ENCODE measurements at regions not wholly inside any gene's neighbourhood (a gene's known extent, or its start where the extent isn't known, plus 50 kb on each side); places are given as distances from the start of the nearest gene placed in this dataset.
"Not testable (repeated sequence)": the region's sequence is repeated elsewhere in the genome, so short reads cannot be mapped to it uniquely, and the experiment has no call there.

GRCh38 chr5:63085561-63085960 is 506.9 kb downstream of the LRRC70 start:
- no peak overlapping the region for H3K56ac ChIP-seq (ENCODE audit: insufficient read length, low read depth, low read length)
- no peak overlapping the region for H3T11ph ChIP-seq (ENCODE audit: low read length)
- no peaks in the 10 kb centered on the region for H3K4me1 Mint-ChIP-seq

GRCh38 chr5:63083689-63084088 is 505.1 kb downstream of the LRRC70 start:
- not testable (repeated sequence) for H3K23me2 ChIP-seq (ENCODE audit: insufficient read length, low read depth, low read length, poor library complexity, severe bottlenecking); H3K9me3 Mint-ChIP-seq; H3K27me3 ChIP-seq (ENCODE audit: insufficient read depth, low read length); H3K27ac ChIP-seq (ENCODE audit: insufficient read length, low read depth, low read length); H4K8ac ChIP-seq (replicated peaks; ENCODE audit: insufficient read length, low read depth, low read length); H2BK120ac ChIP-seq (ENCODE audit: low read depth, low read length, poor library complexity, severe bottlenecking); H3K9ac ChIP-seq (ENCODE audit: extremely low read depth, insufficient read length, low read length); H3K79me2 ChIP-seq (ENCODE audit: insufficient read depth, low read length); H3K4me3 Mint-ChIP-seq; H3K4me1 Mint-ChIP-seq; H2BK12ac ChIP-seq (ENCODE audit: insufficient read length, low read depth, low read length); H2AK5ac ChIP-seq (ENCODE audit: insufficient read length, low read length); H2BK20ac ChIP-seq (ENCODE audit: low read depth, low read length, poor library complexity, severe bottlenecking); H3K14ac ChIP-seq (ENCODE audit: insufficient read depth, low read length); H3T11ph ChIP-seq (ENCODE audit: low read length); H3K9me3 ChIP-seq (ENCODE audit: control insufficient read depth, low read depth, low read length); H2AFZ ChIP-seq (ENCODE audit: low read length); H3K18ac ChIP-seq (ENCODE audit: insufficient read length, low read depth, low read length); H4K20me1 ChIP-seq (ENCODE audit: control insufficient read depth, insufficient read depth, insufficient read length); H4K5ac ChIP-seq (ENCODE audit: insufficient read length, low read depth, low read length); H3K36me3 Mint-ChIP-seq (ENCODE audit: insufficient read depth in 1 of 3, low read depth in 3 of 3); H3K56ac ChIP-seq (ENCODE audit: insufficient read length, low read depth, low read length); DNase-seq; H3K23ac ChIP-seq (ENCODE audit: insufficient read length, low read depth, low read length); H2BK5ac ChIP-seq (ENCODE audit: insufficient read length, low read length); H2BK15ac ChIP-seq (ENCODE audit: low read depth, low read length); H3K4me1 ChIP-seq (ENCODE audit: insufficient read depth, low read length); H3K27me3 Mint-ChIP-seq (ENCODE audit: low read depth); H3K4me2 ChIP-seq (ENCODE audit: insufficient read depth, insufficient read length, low read length); H3K79me1 ChIP-seq (ENCODE audit: insufficient read depth, low read depth, low read length, poor library complexity, severe bottlenecking); H3K4ac ChIP-seq (ENCODE audit: low read depth, low read length); H4K91ac ChIP-seq (ENCODE audit: insufficient read length, low read depth, low read length); H3K27ac Mint-ChIP-seq
- no CpG with 5 or more reads among the region's 22 CpGs for WGBS (ENCODE audit: extremely low coverage, insufficient read length, low lambda C conversion rate)

More at GRCh38 chr5:63085561-63085960, 506.9 kb downstream of the LRRC70 start:
- no peak overlapping the region for H2AK5ac ChIP-seq (ENCODE audit: insufficient read length, low read length)
- no peaks in the 10 kb centered on the region for H4K20me1 ChIP-seq (ENCODE audit: control insufficient read depth, insufficient read depth, insufficient read length)
- peaks cover 0 to 6% of the 10 kb centered on the region in 2 experiments; a peak in 2 of 5 replicates for H3K9me3 Mint-ChIP-seq
- no peaks in the 10 kb centered on the region for H3K27me3 ChIP-seq (ENCODE audit: insufficient read depth, low read length)
- no peak overlapping the region for H2BK15ac ChIP-seq (ENCODE audit: low read depth, low read length)
- H3K27ac Mint-ChIP-seq = no peak overlapping the region
- no peaks in the 10 kb centered on the region for H3K4me1 ChIP-seq (ENCODE audit: insufficient read depth, low read length)
- no peak overlapping the region for H3K14ac ChIP-seq (ENCODE audit: insufficient read depth, low read length)
- WGBS (ENCODE audit: extremely low coverage, insufficient read length, low lambda C conversion rate) = no CpG with 5 or more reads among the region's 2 CpGs
- H4K5ac ChIP-seq (ENCODE audit: insufficient read length, low read depth, low read length) = no peak overlapping the region
- no peak overlapping the region for H2BK120ac ChIP-seq (ENCODE audit: low read depth, low read length, poor library complexity, severe bottlenecking)
- no peak overlapping the region for H3K27ac ChIP-seq (ENCODE audit: insufficient read length, low read depth, low read length)
- no peak overlapping the region for H4K8ac ChIP-seq (replicated peaks; ENCODE audit: insufficient read length, low read depth, low read length)
- H3K18ac ChIP-seq (ENCODE audit: insufficient read length, low read depth, low read length) = no peak overlapping the region
- H3K4ac ChIP-seq (ENCODE audit: low read depth, low read length) = no peak overlapping the region
- H4K91ac ChIP-seq (ENCODE audit: insufficient read length, low read depth, low read length) = no peak overlapping the region
- no peak for DNase-seq
- H2BK12ac ChIP-seq (ENCODE audit: insufficient read length, low read depth, low read length) = no peak overlapping the region
- no peaks in the 10 kb centered on the region for H3K79me2 ChIP-seq (ENCODE audit: insufficient read depth, low read length)
- no peak overlapping the region for H3K4me2 ChIP-seq (ENCODE audit: insufficient read depth, insufficient read length, low read length)
- TF ChIP-seq CTCF (conservative IDR thresholded peaks at IDR 0.05) = no peak
- no peak overlapping the region for H2BK20ac ChIP-seq (ENCODE audit: low read depth, low read length, poor library complexity, severe bottlenecking)
- no peak overlapping the region for H2BK5ac ChIP-seq (ENCODE audit: insufficient read length, low read length)
- H2AFZ ChIP-seq (ENCODE audit: low read length) = no peak overlapping the region
- no peak overlapping the region for H3K23ac ChIP-seq (ENCODE audit: insufficient read length, low read depth, low read length)
- H3K36me3 Mint-ChIP-seq (ENCODE audit: insufficient read depth in 1 of 3, low read depth in 3 of 3) = no peaks in the 10 kb centered on the region; a peak in 2 of 7 replicates
- no peaks in the 10 kb centered on the region for H3K9me3 ChIP-seq (ENCODE audit: control insufficient read depth, low read depth, low read length)
- no peak overlapping the region for H3K4me3 Mint-ChIP-seq
- H3K27me3 Mint-ChIP-seq (ENCODE audit: low read depth) = no peaks in the 10 kb centered on the region
- no peaks in the 10 kb centered on the region for H3K23me2 ChIP-seq (ENCODE audit: insufficient read length, low read depth, low read length, poor library complexity, severe bottlenecking)
- H3K9ac ChIP-seq (ENCODE audit: extremely low read depth, insufficient read length, low read length) = no peak overlapping the region
- no peaks in the 10 kb centered on the region for H3K79me1 ChIP-seq (ENCODE audit: insufficient read depth, low read depth, low read length, poor library complexity, severe bottlenecking)

Data from H9 (cell line).